Keratinocyte (primary cell): ENCODE measurements at regions not wholly inside any gene's neighbourhood (a gene's known extent, or its start where the extent isn't known, plus 50 kb on each side); places are given as distances from the start of the nearest gene placed in this dataset.
"Not testable (repeated sequence)": the region's sequence is repeated elsewhere in the genome, so short reads cannot be mapped to it uniquely, and the experiment has no call there.

Experiments
- DNase-seq: peaks from one replicate; pipeline ENCODE4 v3.0.0-alpha.2; 2011; ENCODE audit warnings: low read depth, missing footprints, low spot score
- FAIRE-seq: peaks from 2 replicates; lab custom pipeline; 2011; peaks lifted over from hg19 to GRCh38; lab: Jason Lieb, UNC
- H2AFZ ChIP-seq: 2 replicates; pipeline ENCODE4 v1.6.0; 2012; ENCODE audit warnings: low read length, control low read depth, inconsistent platforms; ENCODE audit not compliant: control insufficient read depth
- H3K27ac ChIP-seq: 2 replicates; pipeline ENCODE4 v1.5.1; 2011; ENCODE audit warnings: low read length; ENCODE audit not compliant: control insufficient read depth, insufficient read depth
- H3K27me3 ChIP-seq: 3 replicates; pipeline ENCODE4 v1.6.0; 2011; ENCODE audit warnings: low read length; ENCODE audit not compliant: control insufficient read depth, insufficient read depth; ENCODE audit errors: extremely low read depth
- H3K36me3 ChIP-seq, 2 experiments: 2 replicates in 1 of 2; 3 replicates in 1 of 2; pipeline ENCODE4 v1.5.1; 2011; ENCODE audit warnings: low read length in 2 of 2, mild to moderate bottlenecking in 1 of 2; ENCODE audit not compliant: control insufficient read depth in 2 of 2, insufficient read depth in 2 of 2; ENCODE audit errors: extremely low read depth in 1 of 2
- H3K4me1 ChIP-seq: 3 replicates; pipeline ENCODE4 v1.5.1; 2011; ENCODE audit warnings: low read length; ENCODE audit not compliant: control insufficient read depth, insufficient read depth; ENCODE audit errors: extremely low read depth
- H3K4me2 ChIP-seq: 3 replicates; pipeline ENCODE4 v1.6.0; 2011; ENCODE audit warnings: low read depth, low read length; ENCODE audit not compliant: control insufficient read depth, insufficient read depth; ENCODE audit errors: extremely low read depth
- H3K4me3 ChIP-seq, 3 experiments: fragments of 200-600 bp in 1 of 3; sonication (generic) in 1 of 3; 2 replicates in 2 of 3; 3 replicates in 1 of 3; pipeline ENCODE4 v1.5.1; 2011 to 2016; ENCODE audit warnings: low read length in 3 of 3, mild to moderate bottlenecking in 3 of 3, control low read depth in 2 of 3, inconsistent platforms in 1 of 3, low read depth in 1 of 3, mixed read lengths in 1 of 3, mixed run types in 1 of 3, moderate library complexity in 1 of 3; ENCODE audit not compliant: control insufficient read depth in 2 of 3, insufficient read depth in 2 of 3; ENCODE audit errors: extremely low read depth in 1 of 3
- H3K79me2 ChIP-seq: 2 replicates; pipeline ENCODE4 v1.6.0; 2012; ENCODE audit warnings: low read length; ENCODE audit not compliant: control insufficient read depth, insufficient read depth
- H3K9ac ChIP-seq: 3 replicates; pipeline ENCODE4 v1.6.0; 2011; ENCODE audit warnings: low read length; ENCODE audit not compliant: control insufficient read depth, insufficient read depth; ENCODE audit errors: extremely low read depth
- H3K9me1 ChIP-seq: 3 replicates; pipeline ENCODE4 v1.6.0; 2011; ENCODE audit warnings: low read length; ENCODE audit not compliant: control insufficient read depth, insufficient read depth; ENCODE audit errors: extremely low read depth
- H3K9me3 ChIP-seq: 2 replicates; pipeline ENCODE4 v1.5.1; 2012; ENCODE audit warnings: low read depth, low read length; ENCODE audit not compliant: control insufficient read depth
- H4K20me1 ChIP-seq: 3 replicates; pipeline ENCODE4 v1.6.0; 2011; ENCODE audit warnings: low read length; ENCODE audit not compliant: control insufficient read depth, insufficient read depth; ENCODE audit errors: extremely low read depth
- dilution Hi-C: fragments of 300-500 bp; cut with MboI; formaldehyde crosslinking; loops from one replicate; pipeline ENCODE4 v1.7.0; 2020; ENCODE audit warnings: low sequenced_read_pairs; ENCODE audit not compliant: extremely low pct_ligation_motif_present

- H3K9ac ChIP-seq, H3K36me3 ChIP-seq, H3K9me1 ChIP-seq, H3K79me2 ChIP-seq, FAIRE-seq, DNase-seq, dilution Hi-C loops, H3K4me2 ChIP-seq, H2AFZ ChIP-seq, H3K27me3 ChIP-seq, H3K27ac ChIP-seq, H3K4me3 ChIP-seq, H3K4me1 ChIP-seq, H3K9me3 ChIP-seq, H4K20me1 ChIP-seq: not testable (repeated sequence)
Measured at GRCh38 chr15:32518976-32519375, 63.5 kb upstream of the GOLGA8O start.

GRCh38 chr15:32518013-32518412, 62.6 kb upstream of the GOLGA8O start:
- H3K4me1 ChIP-seq, FAIRE-seq, H3K36me3 ChIP-seq, H3K4me2 ChIP-seq, H3K27me3 ChIP-seq, dilution Hi-C loops, H3K27ac ChIP-seq, H3K79me2 ChIP-seq, H2AFZ ChIP-seq, H3K4me3 ChIP-seq, H4K20me1 ChIP-seq, DNase-seq, H3K9me3 ChIP-seq, H3K9ac ChIP-seq, H3K9me1 ChIP-seq: not testable (repeated sequence)

- H3K9ac ChIP-seq, dilution Hi-C loops, H3K27ac ChIP-seq, H3K9me1 ChIP-seq, FAIRE-seq, DNase-seq, H3K4me3 ChIP-seq, H3K4me2 ChIP-seq, H3K27me3 ChIP-seq, H3K4me1 ChIP-seq, H3K36me3 ChIP-seq, H3K9me3 ChIP-seq, H4K20me1 ChIP-seq, H2AFZ ChIP-seq, H3K79me2 ChIP-seq: not testable (repeated sequence)
Measured at GRCh38 chr15:32516954-32517353, 61.5 kb upstream of the GOLGA8O start.

GRCh38 chr15:32513378-32513777, 57.9 kb upstream of the GOLGA8O start:
- H3K4me2 ChIP-seq, DNase-seq, H3K9ac ChIP-seq, H3K27ac ChIP-seq, H3K36me3 ChIP-seq, H4K20me1 ChIP-seq, FAIRE-seq, H3K9me1 ChIP-seq, H3K4me1 ChIP-seq, dilution Hi-C loops, H3K79me2 ChIP-seq, H3K4me3 ChIP-seq, H3K27me3 ChIP-seq, H3K9me3 ChIP-seq, H2AFZ ChIP-seq: not testable (repeated sequence)

GRCh38 chr15:32510027-32510426, 54.6 kb upstream of the GOLGA8O start:
- H3K27me3 ChIP-seq, dilution Hi-C loops, H4K20me1 ChIP-seq, H3K4me2 ChIP-seq, H3K9ac ChIP-seq, H3K9me3 ChIP-seq, H3K36me3 ChIP-seq, H3K4me3 ChIP-seq, H3K9me1 ChIP-seq, H3K27ac ChIP-seq, H3K79me2 ChIP-seq, FAIRE-seq, H3K4me1 ChIP-seq, H2AFZ ChIP-seq, DNase-seq: not testable (repeated sequence)
